ENCODE measurements at regions not wholly inside any gene's neighbourhood (a gene's known extent, or its start where the extent isn't known, plus 50 kb on each side); places are given as distances from the start of the nearest gene placed in this dataset.
A peak's percentile ranks its signal among the peaks of the same experiment; 100 is the strongest.

- TF ChIP-seq KDM3A (CRISPR knock-in tag; IDR thresholded peaks at IDR 0.05; ENCODE audit: low read depth), result no peak
- 0 out of 2 replicates have a peak, but pooled peaks have one; percentile 32 for TF ChIP-seq BCL3 (CRISPR knock-in tag; IDR thresholded peaks at IDR 0.05)
- no peak for TF ChIP-seq ZNF841 (CRISPR knock-in tag; IDR thresholded peaks at IDR 0.05; ENCODE audit: borderline replicate concordance)
- TF ChIP-seq ZBTB44 (CRISPR knock-in tag; IDR thresholded peaks at IDR 0.05), result no peak
- no peak for TF ChIP-seq PCBP2 (optimal IDR thresholded peaks at IDR 0.05; ENCODE audit: low read depth, low read length, poor library complexity, severe bottlenecking)
- TF ChIP-seq SNAPC2 (CRISPR knock-in tag; IDR thresholded peaks at IDR 0.05), result no peak
- 0 out of 2 replicates have a peak, but pooled peaks have one; percentile 28 for TF ChIP-seq ZNF574 (CRISPR knock-in tag; IDR thresholded peaks at IDR 0.05)
- TF ChIP-seq KDM2A (CRISPR knock-in tag; IDR thresholded peaks at IDR 0.05; ENCODE audit: borderline replicate concordance, low read depth), result peak; percentile 72; the same call in 1 of the 2 replicates
- TF ChIP-seq KDM6A (CRISPR knock-in tag; IDR thresholded peaks at IDR 0.05; ENCODE audit: low read depth), result no peak
- TF ChIP-seq ZGPAT (CRISPR knock-in tag; IDR thresholded peaks at IDR 0.05), result no peak
- TF ChIP-seq ZNF121 (CRISPR knock-in tag; IDR thresholded peaks at IDR 0.05), result no peak
- TF ChIP-seq RAD21 (CRISPR knock-in tag; IDR thresholded peaks at IDR 0.05), result peak; percentile 56; the same call in 1 of the 2 replicates
- peak; percentile 74 for TF ChIP-seq CTCF (CRISPR knock-in tag; IDR thresholded peaks at IDR 0.05)
- TF ChIP-seq THAP8 (CRISPR knock-in tag; IDR thresholded peaks at IDR 0.05; ENCODE audit: borderline replicate concordance), result no peak
- no peak for TF ChIP-seq TCF12 (IDR thresholded peaks at IDR 0.05)
- no peak for TF ChIP-seq TCF12 (CRISPR knock-in tag; IDR thresholded peaks at IDR 0.05)
- no peak for TF ChIP-seq ZNF605 (CRISPR knock-in tag; IDR thresholded peaks at IDR 0.05)
- TF ChIP-seq TAF1 (CRISPR knock-in tag; IDR thresholded peaks at IDR 0.05), result no peak
- no peak for TF ChIP-seq RBAK (CRISPR knock-in tag; IDR thresholded peaks at IDR 0.05)
- no peak for TF ChIP-seq KDM1A (CRISPR knock-in tag; IDR thresholded peaks at IDR 0.05)
- TF ChIP-seq ZNF430 (CRISPR knock-in tag; IDR thresholded peaks at IDR 0.05), result no peak
These were observed 1638.5 kb upstream of the C9orf72 start (continued) for GRCh38 chr9:29211580-29212396.
